NCI-H1436 (cell line): ENCODE measurements at regions not wholly inside any gene's neighbourhood (a gene's known extent, or its start where the extent isn't known, plus 50 kb on each side); places are given as distances from the start of the nearest gene placed in this dataset.

Experiments used
- DNase-seq: peaks from one replicate; lab custom pipeline; 2025; lab: John Stamatoyannopoulos, UW

DNA sequence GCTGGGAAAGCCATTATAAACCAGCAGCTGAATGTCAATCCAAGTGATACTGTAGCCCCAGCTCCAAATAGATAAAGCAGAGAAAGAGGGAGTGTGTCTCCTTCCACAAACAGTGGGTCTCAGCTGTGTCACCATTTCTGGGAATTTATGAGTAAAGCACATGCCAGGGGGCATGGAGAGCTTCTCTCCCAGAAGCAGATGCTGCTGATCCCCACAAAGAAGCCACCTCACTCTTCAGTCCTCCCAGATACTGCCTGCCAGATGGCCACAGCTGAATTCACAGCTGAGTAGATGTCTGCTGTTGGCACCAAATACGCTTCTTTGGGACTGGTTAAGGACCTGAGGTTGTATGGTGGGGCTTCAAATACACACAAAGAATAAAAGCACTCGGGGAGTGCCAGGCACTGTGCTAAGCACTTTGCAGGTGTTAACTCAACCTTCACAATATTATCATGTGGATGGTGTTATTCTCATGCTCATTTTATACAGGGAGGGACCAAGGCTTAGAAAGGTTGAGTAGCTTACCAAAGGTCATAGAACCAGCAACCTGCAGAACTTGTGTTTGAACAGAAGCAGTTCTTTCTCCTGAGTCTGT is 298.3 kb downstream of the CDH11 start:
- DNase-seq = no peak

DNA sequence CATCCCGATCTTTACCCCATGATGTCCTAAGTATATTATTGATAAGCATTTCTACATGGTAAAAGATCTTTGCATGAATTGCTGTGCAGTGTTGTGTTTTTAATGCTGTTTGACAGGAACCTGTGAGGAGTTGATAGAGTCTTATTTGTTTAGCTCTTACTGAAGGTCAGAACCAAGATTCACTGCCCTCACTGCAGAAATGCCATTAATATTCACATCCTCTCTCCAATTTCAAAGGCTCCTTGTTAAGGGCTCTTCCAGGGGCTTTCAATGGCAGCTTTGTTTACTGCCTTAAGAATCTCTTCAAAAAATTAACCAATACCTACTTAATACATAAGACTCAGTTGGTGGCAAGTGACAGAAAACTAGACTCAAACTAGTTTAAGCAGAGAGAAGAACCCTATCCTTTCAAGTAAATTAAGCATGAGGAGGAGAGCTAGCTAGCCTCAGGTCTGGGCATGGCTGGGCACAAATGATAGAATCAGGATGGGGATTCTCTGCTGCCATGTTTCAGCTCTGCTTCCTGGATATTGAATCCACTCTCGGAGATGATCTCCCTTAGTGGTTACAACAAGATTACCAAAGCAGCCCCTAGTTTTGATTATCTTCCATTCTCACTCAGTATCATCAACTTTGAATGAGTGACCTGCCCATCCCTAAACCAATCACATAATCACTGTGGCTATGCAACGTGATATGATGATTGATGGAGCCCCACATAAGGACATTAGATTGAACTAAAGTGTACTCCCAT is 311.8 kb downstream of the CDH11 start:
- no peak for DNase-seq

GRCh38 chr16:64808474-64808873 is 313.4 kb downstream of the CDH11 start:
- DNase-seq = no peak

DNA sequence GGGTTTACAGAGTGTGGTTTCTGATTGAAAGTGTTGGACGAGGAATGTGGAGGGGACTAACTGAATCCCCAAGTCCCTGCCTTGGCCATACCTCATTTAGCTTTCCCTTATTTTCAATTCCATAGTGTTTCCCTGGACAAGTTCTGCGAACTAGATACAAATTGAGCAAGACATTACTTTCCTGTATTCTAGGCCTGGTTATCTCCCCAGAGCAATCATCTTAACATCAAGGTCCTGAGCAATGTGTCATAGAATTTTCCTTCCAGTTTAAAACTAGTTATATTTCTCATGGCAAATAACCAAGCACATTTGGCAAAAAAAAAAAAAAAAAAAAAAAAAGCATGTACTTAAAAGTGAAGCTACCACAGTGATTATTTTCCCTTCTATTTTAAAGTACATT is 330.1 kb downstream of the CDH11 start:
- no peak for DNase-seq

GRCh38 chr16:64784635-64785034 is 337.2 kb downstream of the CDH11 start:
- DNase-seq = no peak

DNA sequence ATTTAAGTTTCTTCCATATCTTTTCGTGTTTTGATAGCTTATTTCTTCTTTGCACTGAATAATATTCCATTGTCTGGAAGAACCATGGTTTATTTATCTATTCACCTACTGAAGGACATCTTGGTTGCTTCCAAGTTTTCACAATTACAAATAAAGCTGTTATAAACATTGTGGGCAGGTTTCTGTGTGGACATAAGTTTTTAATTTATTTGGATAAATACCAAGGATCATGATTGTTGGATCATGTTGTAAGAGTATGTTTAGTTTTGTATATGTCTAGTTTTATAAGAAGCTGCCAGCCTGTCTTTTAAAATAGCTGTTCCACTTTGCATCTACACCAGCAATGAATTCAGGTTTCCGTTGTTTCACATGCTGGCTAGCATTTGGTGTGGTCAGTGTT is 339.4 kb downstream of the CDH11 start:
- DNase-seq = no peak

DNA sequence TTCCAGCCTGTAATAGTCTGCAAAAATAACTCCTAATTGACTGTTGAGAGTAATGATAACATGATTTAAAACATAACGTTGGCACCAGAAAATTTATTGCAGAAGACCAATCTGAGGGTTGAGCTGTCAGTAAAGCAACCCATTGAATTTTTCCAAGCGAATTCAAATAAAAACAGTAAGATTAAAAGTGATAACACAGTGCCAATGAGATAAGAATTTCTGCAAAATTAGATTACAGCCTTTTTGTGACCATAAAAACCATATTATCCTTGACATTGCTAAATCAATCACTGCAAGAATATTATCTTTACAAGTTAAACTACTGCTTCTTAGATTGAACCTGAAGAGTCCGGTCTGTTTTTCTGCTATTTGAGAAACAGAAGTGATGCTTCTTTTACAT is 341.4 kb downstream of the CDH11 start:
- no peak for DNase-seq

DNA sequence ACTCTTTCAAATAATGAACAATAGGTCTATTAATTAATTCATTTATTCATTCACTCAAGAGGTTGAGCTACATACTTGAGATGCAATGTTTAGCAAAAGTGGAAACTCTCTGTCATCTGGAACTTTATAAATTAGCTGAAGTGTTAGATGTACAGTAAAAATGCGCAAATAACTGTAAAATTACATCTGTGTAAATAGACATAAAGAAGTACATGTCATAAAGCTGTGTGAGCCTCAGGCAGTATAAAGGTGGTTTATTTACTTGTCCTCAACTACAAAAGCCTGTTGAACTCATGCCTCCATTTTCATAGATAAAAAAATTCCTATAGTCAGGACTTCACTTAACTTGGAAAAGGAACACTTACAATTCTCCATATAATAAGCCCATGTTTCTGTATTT is 343.1 kb downstream of the CDH11 start:
- no peak for DNase-seq

- no peak for DNase-seq
Measured at GRCh38 chr16:64773638-64774037, 348.2 kb downstream of the CDH11 start.

DNA sequence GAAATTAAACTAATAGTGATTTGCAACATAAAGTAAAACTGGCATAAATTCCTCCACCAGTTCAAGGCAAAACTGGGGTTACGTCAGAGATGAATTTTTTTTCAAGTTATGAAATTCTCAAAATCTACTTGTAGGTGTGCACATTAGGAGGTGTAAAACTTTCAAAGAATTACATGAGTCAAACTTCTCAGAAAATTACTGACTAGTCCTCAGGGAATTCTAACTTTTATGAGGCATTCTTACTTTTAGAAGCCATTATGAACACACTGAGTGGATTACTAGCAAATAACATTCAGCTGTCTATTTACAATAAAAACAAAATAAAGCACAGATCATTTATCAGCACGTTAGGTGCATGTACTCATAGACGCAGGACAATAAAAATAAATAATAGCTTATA is 348.7 kb downstream of the CDH11 start:
- DNase-seq = no peak

DNA sequence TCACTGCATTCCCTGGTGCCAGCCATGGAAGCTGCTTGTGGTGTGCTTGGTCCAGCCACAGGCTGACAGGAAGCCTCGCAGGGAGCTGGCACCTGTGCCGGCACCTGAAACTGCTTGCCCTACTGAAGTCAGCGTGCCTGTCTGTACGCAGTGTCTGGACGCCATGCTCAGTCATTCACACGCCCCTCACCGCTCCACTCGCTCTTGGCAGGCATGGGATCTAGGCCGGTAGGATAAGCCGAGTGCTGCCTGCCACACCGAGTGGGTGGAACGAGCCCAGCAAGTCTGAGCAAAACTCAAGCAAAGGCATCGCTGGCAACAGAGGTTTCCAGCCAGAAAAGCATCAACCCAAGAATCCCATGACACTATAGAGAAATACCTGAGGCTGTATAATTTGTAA is 350.6 kb downstream of the CDH11 start:
- DNase-seq = no peak

- DNase-seq = no peak
Measured at GRCh38 chr16:64762211-64762610, 359.7 kb downstream of the CDH11 start.

DNA sequence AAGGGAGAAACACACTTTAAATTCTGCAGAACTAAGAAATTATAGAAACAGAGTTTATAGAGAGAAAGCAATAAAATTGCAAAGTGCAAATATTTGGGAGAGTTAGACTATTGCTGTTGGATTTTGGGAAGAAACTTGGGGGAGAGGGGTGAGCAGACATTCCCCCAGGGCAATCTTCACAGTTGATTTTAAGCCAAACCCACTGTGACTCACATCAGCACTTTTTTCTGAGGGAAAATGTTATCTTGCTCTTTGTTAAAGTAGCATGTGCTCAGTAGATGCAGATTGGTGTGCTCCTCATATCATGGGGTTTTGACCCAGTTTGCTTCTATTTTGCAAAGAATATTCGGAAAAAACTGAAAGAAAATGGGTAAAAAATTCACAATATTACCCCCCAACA is 367.6 kb downstream of the CDH11 start:
- no peak for DNase-seq

DNA sequence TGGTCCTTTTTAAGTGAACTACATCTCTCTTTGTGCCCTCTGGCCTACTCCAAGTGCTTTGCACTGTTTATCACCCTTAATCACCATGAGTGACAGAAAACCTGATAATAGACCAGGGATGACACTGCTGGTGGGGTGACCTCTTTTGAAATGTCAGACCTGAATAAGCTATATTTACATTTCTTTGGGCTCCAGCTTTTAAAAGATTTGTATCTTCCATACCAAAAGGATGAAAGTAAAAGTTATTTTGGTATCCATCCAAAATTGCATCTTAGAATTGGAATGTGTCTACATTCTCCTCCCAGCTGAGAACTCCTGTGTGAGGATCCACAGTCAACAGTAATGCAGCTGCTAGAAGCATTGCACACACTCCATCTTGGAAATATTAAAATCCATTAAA is 370.0 kb downstream of the CDH11 start:
- DNase-seq = no peak

DNA sequence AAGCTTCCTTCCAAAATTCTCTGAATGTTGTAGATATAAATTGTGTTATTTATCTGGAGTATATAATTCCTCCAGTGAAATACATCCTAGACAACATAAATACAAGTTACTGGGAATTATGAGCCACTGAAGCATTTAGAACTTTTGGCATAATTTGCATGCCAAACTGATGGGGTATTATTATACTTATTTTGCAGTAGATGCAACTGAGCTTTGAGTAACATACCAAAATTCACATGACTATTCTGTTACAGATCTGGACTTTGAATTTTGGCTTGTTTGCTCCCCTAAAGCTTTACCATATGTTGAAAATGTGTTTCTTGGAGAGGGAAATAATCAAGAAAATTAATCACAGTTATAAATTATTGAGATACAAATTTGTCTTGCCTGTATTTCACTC is 372.5 kb downstream of the CDH11 start:
- DNase-seq = no peak

DNA sequence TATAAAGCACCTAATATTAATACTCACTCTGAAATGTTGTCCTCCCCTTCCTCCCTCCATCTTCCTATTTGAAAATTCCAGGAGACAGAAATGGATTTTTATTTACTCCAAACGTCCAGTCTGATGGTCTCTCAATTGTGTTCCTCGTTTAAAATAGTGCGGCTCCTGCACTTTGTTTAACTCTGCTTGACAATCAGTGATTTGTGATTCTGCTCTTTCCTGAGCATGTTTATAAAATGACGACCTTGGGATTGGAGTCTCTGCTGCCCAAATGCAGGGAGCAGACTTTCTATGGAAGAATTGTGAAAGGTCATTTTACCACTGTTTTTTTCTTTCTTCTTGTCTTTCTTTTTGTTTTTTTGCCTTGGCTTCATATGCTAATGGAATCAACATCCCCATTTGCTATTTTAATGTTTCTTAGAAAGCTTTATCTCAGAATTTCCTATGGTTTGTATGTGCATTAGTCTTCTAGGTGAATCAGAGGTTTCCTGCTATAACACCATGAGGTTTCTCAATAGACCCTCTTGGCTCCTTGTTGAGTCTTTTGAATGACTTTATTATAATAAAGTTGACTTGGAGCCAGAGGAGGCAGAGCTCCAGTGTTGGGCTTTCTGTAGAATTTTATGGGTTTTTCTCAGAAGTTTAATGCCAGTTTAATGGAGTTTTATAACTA is 376.5 kb downstream of the CDH11 start:
- DNase-seq = no peak

DNA sequence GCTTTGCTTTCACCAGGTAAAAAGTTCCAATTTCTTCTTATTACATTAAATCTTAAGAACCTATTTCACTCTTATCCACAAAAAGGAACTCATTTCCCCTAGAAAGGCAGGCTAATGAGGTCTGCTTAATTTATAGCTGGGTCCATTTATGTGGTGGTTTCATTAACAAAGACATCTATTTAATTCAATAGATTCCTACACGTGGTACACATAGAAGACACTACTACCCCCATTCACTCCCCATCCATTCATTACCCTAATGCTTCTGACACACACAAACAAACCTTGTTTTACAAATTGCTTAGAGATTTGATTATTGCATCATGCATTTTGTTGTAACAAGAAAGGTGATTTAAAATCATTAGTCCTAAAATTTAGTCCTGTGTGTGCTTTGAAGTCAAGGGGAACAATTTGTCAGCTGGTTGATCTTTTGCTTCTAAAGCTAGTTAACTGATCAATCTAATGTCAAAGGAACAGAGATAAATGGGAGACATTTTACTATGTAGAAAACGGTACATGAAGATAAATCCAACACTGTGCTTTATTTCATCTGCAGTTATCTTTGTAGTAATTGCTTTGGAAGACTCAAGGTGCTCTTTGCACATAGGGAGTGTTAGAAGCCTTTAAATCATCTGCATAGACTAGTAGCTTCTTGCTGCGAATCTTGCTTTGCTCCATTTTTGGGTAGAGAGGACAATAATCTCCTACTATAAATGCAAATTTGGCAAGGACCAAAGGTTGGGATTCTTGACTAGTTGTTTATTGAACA is 379.2 kb downstream of the CDH11 start:
- DNase-seq = no peak

DNA sequence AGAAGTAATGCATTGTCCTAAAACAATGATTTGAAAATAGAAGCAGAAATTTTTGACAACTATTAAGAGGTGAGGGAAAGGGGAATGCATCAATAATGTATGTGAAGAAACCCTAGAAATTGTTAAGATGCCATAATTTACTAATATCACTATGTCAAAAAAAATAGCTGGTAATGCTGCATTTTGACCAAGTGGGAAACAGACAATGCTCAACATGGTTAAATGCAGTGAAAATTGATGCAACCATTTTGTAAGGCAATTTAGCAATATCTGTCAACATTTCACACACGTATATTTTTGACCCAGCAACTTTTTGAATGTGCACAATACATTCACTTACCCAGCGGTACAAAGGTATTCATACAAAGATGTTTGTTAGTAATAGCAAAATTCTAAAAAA is 381.6 kb downstream of the CDH11 start:
- DNase-seq = no peak

- DNase-seq = no peak
Measured at GRCh38 chr16:64738321-64738960, 383.4 kb downstream of the CDH11 start.

DNA sequence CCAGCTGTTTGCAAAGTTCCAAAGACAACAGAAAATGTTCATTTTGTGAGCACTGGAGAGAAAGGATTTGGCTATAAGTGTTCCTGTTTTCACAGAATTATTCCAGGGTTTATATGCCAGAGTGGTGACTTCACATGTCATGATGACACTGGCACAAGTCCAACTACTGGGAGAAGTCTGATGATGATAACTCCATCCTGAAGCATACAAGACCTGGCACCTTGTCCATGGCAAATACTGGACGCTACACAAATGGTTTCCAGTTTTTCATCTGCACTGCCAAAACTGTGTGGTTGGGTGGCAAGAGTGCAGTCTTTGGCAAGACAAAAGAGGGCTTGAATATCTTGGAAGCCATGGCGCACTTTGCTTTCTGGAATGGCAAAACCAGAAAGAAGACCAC is 385.0 kb downstream of the CDH11 start:
- no peak for DNase-seq

GRCh38 chr16:64731891-64732290 is 390.0 kb downstream of the CDH11 start:
- DNase-seq = no peak

GRCh38 chr16:64730261-64730660 is 391.6 kb downstream of the CDH11 start:
- no peak for DNase-seq
